ENCODE measurements at regions not wholly inside any gene's neighbourhood (a gene's known extent, or its start where the extent isn't known, plus 50 kb on each side); places are given as distances from the start of the nearest gene placed in this dataset.
A peak's percentile ranks its signal among the peaks of the same experiment; 100 is the strongest.

- H3K4me1 ChIP-seq (ENCODE audit: insufficient read depth) = no peaks in the 10 kb centered on the region
- Mint-ChIP-seq H3K4me3 (no peak overlapping the region), H3K9me3 (no peaks in the 10 kb centered on the region; the same call in 2 of the 3 replicates), H3K27me3 (ENCODE audit: insufficient read depth, low read depth, poor library complexity) (peaks cover 8% of the 10 kb centered on the region), H3K27ac (no peak overlapping the region), H3K36me3 (ENCODE audit: low read depth) (no peaks in the 10 kb centered on the region), H3K4me1 (peaks cover 9% of the 10 kb centered on the region)
- H4K20me1 ChIP-seq (replicated peaks; ENCODE audit: insufficient read depth) = no peaks in the 10 kb centered on the region
- H3K27ac ChIP-seq (ENCODE audit: low read depth) = no peak overlapping the region
- TF ChIP-seq STAT1 (IDR thresholded peaks at IDR 0.05; ENCODE audit: unreplicated experiment) = no peak
- no peak for TF ChIP-seq EZH2phosphoT487 (IDR thresholded peaks at IDR 0.05; ENCODE audit: unreplicated experiment)
- no peak for TF ChIP-seq NANOG (IDR thresholded peaks at IDR 0.05; ENCODE audit: borderline replicate concordance)
- no peak for TF ChIP-seq REST (IDR thresholded peaks at IDR 0.05; ENCODE audit: unreplicated experiment)
- no peak for TF ChIP-seq ZNF331 (CRISPR knock-in tag; IDR thresholded peaks at IDR 0.05; ENCODE audit: low read depth)
- no peak for TF ChIP-seq JUNB (IDR thresholded peaks at IDR 0.05; ENCODE audit: unreplicated experiment)
- TF ChIP-seq EZH2 (IDR thresholded peaks at IDR 0.05; ENCODE audit: low read depth, unreplicated experiment) = no peak
- no peak for TF ChIP-seq ETS1 (IDR thresholded peaks at IDR 0.05)
- TF ChIP-seq ZNF462 (CRISPR knock-in tag; IDR thresholded peaks at IDR 0.05) = no peak
- TF ChIP-seq CTCF (conservative IDR thresholded peaks at IDR 0.05; ENCODE audit: low read depth in 2 of 2) = no peak
- TF ChIP-seq POLR2AphosphoS5 (IDR thresholded peaks at IDR 0.05; ENCODE audit: low read depth) = no peak
- no peak for TF ChIP-seq CREB1 (CRISPR knock-in tag; IDR thresholded peaks at IDR 0.05; ENCODE audit: low read depth)
- no peak for TF ChIP-seq ZNF114 (CRISPR knock-in tag; IDR thresholded peaks at IDR 0.05)
- no peaks in the 10 kb centered on the region for H3K9me2 ChIP-seq (ENCODE audit: insufficient read depth)
- no peaks in the 10 kb centered on the region for H3K36me3 ChIP-seq (ENCODE audit: insufficient read depth)
- H3F3A ChIP-seq (replicated peaks; ENCODE audit: low read depth) = no peaks in the 10 kb centered on the region
- H3K27me3 ChIP-seq (ENCODE audit: insufficient read depth) = no peaks in the 10 kb centered on the region
- H3K4me3 ChIP-seq = no peak overlapping the region
- DNase-seq (ENCODE audit: low spot score) (peak; percentile 27), ATAC-seq (peak; percentile 76)
- peak overlapping the region; percentile 74; the same call in 1 of the 2 replicates for H2AFZ ChIP-seq
- H3K4me2 ChIP-seq = no peak overlapping the region
- no peaks in the 10 kb centered on the region for H3K79me2 ChIP-seq (replicated peaks; ENCODE audit: insufficient read depth)
These were observed 105.5 kb upstream of the HDAC4 start for GRCh38 chr2:239506101-239506857.
